NCI-H1436 (cell line): ENCODE measurements at regions not wholly inside any gene's neighbourhood (a gene's known extent, or its start where the extent isn't known, plus 50 kb on each side); places are given as distances from the start of the nearest gene placed in this dataset.
A peak's percentile ranks its signal among the peaks of the same experiment; 100 is the strongest.
"Not testable (repeated sequence)": the region's sequence is repeated elsewhere in the genome, so short reads cannot be mapped to it uniquely, and the experiment has no call there.

ENCODE experiments used
- DNase-seq: peaks from one replicate; lab custom pipeline; 2025; lab: John Stamatoyannopoulos, UW

DNA sequence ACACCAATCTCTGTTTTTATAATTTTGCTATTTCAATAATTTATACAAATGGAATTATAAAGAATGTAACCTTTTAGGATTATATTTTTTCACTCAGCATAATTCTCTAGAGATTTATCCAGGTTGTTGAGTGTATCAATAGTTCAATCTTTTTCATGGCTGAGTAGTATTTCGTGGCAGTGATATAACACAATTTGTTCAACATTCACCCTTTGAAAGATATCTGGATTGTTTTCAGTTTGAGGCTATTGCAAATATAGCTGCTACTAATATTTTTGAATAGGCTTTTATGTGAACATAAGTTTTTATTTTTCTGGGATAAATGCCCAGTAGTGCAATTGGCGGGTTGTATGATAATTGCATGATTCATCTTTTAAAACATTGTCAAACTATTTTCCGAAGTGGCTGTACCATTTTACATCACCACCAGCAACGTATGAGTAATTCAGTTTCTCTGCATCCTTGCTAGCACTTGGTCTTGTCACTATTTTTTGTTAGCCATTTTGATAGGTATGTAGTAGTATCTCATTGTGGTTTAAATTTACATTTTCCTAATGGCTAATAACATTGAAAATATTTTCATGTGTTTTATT lies 55.6 kb upstream of the ABCD3 start:
- no peak for DNase-seq

DNA sequence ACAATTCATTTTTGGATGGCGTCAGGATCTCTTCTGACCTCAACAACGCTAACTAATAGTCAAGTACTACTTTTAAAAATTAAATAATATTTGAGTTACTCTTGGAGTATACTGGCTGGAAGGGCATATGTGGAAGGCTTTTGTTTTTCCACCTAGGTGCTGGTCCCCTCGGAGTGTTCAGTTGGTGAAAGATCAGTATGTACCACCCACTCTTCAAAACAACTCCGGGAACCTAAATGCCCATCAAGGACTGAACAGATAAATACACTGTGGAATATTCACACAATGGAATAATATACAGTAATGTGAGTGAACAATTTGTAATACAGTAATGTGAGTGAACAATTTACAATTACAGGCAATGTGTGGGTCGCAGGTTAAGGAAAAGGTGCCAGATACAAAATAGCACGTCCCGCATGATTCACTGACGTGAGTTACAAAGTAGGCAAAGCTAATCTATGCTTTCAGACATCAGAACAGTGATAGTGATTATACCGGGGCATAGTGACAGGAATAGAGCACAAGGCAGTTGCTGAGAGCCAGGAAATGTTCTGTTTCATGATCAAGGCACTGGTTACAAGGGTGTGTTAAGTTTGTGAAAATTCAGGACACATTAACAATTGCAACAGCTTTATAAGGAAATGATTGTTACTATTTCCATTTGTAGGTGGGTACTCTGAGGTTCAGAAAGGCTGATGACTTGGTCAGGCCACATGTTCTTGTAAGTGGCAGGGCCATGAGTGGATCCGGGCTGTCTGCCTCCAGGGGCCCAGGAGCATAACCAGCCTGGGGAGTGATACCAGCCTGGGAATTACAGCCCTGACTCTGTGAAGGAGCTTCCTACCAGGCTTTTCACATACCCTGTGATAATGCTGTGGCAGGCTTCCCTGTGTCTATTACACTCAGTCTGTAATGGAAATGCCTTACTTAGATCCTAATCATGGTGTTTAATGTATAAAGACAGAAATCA lies 59.3 kb upstream of the ABCD3 start:
- DNase-seq = no peak

DNA sequence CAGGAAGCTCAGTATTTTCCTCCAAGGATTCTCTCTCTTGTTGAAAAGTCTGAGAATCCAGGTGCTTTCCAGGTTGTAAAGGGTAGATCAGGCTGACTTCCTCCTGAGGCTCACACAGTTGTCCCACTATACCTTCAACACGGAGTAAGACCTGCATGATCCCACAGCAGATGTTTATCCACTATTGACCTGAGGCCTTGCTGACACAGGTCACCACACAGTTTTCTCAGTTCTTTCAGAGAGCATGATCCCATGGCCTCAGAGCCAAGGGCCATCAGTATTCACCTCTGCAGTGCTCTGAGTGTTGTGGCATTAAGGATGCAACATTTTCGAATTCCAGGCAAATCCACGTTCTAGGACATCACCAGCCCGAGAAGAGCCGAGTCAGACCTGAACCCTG lies 60.5 kb upstream of the ABCD3 start:
- DNase-seq = no peak

DNA sequence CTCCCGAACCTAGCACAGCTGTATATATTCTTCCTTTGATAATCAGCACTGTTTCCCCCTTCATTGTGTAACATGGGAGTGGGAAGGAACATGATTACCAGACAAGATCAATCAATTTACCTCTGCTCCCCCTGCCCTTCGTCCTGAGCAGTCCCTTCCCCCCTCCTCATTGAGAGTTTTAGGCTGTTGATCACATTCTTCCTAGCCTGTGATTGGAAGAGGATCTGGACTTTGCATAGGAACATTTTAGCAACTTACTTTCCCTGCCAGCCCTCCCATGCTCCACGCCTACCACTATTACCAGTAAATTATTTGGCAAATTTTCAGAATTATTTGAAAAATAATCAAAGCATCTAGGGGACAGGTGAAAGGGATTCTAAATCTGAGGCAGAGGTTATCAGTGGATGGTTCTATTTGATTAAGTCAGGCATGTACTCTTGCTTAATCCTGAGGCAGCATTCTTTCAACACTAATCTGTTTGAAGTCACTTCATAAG lies 62.7 kb upstream of the ABCD3 start:
- DNase-seq = no peak

DNA sequence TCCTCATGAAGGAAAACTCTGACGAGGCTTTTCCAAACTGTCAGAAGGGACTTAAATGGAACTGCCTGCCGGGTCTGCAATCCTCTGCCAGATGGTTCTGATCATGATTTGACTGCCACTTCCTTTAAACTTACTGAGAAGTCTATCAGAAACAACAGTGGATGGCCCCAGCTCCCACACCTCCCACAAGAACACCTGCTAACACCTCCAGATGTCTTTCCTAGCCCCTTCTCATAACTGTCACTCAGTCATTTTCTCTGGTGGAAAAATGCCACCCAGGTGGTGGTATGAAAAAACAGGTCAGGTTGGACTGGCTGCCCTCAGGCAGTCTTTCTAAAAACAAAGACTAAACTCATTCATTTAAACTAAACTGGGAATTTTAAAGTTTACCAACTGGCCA lies 66.7 kb upstream of the ABCD3 start:
- no peak for DNase-seq

DNA sequence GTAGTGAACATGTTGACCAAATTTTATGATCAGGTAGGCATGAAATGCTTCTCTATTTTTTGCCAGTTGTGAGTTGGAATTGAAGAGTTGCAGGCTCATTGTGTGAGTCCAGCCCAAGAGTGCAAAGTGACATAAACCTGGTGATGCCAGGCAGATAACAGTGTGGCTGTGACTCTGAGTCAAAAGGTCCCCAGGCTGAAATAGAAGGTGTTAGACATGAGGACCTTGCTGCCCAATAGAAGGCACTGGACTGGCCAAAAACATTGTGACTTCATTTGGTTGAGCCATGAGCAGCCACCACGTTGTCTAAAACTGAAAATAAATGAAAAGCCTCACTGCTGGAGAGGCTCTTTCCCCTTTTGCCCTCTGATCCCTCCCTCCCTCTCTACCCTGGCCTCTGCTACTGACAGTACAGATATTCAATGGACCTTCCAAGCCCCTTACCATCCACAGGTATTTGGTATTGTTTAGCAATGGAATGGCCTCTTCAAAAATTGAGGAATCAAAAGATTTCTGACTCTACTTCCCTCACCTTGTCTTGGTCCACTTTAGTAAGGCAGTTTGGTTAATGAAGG lies 67.8 kb upstream of the ABCD3 start:
- no peak for DNase-seq

DNA sequence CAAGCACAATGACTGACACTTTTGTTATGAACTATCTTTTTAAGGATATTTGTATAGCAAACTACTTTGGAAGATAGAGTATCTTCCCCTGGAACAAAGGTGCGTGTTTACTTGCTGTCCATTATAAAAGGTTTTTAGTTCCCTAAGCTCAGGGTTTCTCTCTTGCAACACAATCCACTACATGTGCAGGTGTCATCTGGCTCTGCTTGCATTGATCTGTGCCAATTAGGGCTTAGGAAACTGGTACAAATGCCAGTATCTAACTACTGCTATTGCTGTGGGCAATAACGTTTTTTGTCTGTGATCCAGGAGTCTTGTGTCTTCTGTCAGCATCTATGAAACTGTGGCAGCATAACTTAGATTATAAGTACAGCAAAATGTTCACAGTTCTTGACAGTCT lies 68.3 kb upstream of the ABCD3 start:
- DNase-seq = no peak

DNA sequence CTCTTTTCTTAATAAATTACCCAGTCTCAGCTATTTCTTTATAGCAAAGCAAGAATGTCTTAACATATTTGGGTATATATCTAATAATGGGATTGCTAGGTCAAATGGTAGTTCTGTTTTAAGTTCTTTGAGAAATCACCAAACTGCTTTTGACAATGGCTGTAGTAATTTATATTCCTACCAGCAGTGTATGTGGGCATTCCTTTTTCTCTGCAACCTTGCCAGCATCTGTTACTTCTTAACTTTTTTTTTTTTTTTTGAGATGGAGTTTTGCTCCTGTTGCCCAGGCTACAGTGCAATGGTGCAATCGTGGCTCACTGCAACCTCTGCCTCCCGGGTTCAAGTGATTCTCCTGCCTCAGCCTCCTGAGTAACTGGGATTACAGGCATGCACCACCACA lies 69.8 kb upstream of the ABCD3 start:
- not testable (repeated sequence) for DNase-seq

DNA sequence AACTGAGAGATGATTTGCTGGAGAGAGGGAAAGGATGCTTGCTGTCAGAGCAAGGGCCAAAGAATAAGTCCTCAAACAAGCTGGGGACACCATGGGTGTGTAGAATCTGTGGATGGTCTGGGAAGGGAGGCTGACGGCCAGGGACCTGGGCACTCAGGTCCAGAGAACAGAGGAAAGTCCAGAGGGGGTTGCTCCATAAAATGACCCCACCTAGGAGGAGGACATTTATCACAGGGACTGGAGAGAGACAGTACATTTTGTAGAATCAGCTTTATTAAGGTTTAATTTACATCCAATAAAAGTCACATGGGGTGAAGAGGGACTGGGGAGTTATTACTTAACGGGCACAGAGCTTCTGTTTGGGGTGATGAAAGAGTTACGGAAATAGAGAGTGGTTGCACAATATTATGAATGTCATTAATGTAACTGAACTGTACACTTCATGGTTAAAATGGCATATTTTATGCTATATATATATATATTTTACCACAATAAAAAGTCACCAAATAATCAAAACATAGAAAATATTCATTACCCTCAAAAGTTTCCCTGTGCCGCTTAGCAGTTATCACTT lies 73.0 kb upstream of the ABCD3 start:
- DNase-seq = no peak

DNA sequence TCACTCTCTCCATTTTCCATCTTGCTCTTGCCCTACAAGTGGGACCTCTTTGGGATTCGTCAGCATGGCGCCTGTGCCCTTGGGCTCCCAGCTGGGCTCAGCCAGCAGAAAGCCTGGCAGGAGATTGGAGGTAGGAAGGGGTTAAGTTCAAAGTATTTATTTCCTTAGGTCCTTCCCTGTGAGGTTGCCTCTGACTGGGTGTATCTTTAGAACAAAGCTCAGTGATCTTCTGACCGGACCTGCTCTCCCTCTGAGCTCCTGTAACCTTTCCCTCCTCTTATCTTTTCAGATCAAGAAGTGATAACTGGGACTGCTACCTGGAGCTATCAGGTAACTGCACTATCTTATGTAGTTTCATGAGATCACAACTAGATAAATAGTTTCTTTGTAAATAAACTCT lies 75.8 kb upstream of the ABCD3 start:
- DNase-seq = no peak

DNA sequence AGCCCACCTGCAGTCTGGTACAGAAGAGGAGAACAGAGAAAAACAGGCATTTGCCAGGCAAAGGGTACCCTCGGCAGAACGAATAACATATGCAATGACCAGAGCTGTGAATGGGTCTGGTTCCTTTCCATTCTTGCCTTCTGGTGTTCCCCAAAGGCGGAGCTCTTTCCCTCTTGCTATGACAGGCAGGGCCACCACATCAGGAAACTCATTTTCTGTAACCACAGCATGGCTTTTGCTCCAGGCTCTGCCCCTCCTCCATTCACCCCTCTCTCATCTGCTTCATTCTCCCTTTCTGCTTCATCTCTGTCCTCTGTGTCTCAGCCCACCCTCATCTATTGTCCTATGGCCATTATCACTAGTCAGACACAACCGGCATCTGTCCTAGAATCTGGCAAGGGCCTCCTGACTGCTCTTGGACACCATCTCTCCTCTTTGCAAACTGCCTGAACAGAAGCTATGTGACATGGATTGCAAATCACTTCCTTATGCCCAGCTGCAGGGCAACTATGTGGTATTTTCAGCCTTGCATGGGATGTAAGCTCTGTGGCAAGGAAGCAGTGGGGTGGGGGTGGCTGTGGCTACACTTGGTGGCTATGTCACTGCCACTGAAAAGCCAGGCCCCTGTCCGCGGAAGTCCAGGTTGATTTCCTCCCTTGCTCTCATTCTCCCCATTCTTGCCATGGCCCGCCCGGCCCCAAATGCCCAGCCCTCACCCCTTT lies 78.8 kb upstream of the ABCD3 start:
- no peak for DNase-seq

DNA sequence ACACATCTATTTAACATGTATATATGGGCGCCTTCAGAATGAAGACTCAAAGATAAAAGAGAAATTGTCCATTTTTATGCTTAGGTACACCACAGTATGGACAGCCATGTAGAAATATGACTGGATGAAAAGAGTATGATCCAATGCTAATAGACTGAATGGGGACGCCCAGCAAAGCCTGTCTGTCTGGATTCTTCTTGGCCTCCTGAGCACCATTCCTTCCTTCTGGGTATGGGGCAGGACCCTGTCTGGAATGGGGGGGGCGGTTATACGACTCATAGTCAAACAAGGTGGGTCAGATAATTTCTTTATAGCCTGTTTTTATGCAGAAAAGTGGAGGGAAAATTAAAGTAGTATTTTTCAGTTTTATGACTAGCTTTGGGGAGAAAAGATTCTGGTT lies 81.2 kb upstream of the ABCD3 start:
- DNase-seq = no peak

DNA sequence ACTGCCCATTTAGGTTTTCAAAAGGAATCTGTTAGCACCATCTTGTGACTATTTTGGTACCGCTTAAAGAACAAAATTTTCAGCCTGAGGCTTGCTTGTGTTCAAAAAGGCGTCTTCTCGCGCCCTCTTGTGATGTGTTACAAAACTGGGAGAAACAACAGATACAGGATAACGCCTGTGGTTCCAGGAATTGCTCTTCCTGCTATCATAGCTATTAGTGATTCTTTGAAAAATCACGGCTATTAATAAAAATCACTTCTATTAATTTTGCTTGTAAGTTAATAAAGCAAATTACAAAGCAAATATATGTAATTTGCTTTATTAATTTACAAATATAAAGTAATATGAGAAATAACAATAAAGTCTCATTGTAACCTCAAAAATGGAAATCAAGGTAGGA lies 82.2 kb upstream of the ABCD3 start:
- peak; percentile 1 for DNase-seq

DNA sequence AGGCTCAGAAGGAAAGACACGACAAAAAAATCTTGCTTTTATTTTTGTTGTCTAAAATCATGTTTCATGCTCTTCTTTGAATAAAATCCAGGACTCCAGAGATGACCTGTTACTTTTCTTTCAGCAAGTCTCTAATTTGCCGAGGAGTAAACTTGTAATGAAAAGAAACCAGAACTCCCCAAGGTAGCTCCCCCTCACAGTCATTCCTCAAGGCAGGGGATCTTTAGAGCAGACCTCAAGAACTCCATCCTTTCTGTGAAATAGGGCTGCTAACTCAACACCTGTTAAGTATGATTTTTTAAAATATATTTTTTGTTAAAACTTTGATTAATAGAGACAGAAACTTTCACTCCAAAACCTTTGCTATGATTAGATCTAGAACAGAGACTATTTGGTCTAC lies 82.7 kb upstream of the ABCD3 start:
- DNase-seq = no peak

DNA sequence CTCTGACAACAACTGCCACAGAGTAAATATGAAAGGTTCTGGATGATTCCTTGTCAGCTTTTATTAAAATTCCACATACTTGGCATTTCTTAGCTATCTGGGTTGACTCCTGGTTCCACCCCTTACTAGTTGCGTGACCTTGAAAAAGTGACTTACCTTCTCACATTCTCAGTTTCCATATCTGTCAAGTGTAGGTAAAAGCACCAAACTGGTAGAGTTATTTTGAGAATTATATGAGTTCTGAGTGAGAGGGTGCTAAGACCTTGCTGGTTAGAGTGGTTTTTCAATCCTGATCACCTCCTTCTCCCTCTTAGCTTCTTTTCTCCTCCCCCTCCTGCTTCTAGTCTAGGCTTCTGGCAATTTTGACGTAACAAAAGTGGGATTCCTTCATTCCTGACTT lies 83.4 kb upstream of the ABCD3 start:
- DNase-seq = no peak

DNA sequence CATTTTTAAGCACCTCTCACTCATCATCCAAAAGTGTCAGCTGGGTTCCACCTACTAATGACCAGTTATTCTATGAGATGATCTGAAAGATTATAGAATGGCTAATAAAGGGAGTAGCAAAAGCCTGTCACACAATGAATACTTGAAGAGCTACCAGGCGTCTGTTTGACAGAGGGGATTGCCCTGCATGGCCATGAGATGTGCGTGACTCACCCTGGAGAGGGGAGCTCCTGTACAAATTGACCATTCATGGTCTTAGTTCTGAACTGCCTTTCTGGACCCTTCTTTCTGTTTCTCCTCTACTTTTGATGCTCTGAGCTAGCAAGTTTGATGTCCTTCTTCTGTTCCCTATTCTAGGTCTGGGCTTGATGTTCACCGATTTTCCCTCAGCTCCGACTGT lies 85.2 kb upstream of the ABCD3 start:
- no peak for DNase-seq

DNA sequence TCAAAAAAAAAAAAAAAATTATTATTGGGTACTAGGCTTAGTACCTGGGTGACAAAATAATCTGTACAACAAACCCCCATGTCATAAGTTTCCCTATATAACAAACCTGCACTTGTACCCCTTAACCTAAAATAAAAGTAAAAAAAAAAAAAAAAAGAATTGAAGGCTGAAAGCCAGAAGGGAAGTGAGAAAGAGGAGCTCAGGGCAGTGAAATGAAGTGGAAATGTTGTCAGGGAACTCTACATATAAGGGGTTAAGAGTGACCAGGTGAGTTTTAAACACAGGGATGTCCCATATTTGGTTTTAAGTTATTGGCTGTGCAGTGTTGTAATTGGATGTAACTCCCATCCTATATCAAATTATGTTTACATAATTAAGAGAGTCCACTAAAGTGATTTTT lies 85.7 kb upstream of the ABCD3 start:
- no peak for DNase-seq

DNA sequence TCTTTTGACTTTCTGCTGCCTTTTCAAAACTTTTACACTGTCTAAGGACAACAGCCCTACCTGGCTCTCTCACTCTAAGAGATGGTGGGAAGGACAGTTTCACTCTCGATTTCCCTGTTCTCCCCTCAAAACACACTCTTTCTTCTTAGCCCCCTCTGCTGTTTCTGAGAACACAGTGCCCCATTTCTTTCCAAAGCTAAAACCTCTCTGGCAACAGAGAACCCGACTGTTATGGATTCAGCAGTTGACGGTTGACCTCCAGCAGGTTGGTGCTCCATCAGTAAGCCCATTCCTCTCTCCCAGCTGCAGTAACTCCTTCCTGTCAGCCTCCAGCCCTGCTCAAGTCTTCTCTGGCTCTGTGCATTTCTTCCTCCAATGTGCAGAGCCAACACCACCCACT lies 88.2 kb upstream of the ABCD3 start:
- DNase-seq = no peak

DNA sequence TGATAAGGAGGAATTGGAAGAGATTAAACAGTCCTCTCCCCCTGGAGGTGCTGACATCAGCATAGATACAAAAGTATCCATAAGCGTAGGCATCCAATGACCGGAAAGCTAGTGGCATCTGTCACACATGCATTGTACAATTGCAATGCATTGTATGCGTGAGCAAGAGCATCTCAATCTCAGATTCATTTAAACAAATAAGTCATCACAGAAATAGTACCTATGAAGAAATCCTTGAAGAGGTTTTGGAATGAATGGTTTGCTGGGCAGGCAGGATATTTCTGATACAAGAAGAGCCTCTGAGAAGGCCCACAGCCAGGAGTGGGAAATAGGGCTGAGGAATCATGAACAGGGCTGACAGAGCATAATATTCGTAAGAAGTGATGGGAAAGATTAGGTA lies 88.9 kb upstream of the ABCD3 start:
- DNase-seq = no peak

DNA sequence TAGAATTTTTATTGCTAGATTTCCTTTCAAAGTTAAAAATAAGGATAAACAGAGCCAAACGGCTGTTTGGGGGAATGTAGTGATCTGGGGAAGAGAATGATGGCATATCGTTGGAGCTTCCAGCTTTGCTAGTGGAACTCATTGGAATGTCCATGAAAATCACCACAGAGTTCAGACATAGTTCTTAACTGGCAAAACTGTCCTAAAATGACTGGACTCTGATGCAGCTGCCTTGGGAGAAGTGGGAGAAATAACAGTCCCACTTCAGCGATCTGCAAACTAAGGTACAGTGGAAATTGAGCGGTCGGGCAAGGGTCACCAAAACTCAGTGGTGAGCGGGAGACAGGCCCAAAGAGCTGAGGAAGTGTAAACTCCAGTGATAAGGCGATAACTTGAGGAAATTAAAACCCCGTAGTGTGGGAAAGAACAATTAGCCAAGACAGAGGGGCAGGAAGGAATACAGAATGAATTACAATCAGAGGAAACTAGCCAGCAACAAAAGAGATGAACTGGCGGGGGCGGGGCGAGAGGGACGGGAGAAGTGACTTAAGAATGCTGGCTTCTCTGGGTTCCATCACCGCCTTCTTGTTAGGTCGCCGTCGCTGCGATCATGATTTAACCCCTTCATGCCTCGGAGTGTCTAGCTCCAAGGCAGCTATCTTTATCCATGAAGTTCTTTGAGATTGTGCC lies 89.8 kb upstream of the ARHGAP29 start:
- no peak for DNase-seq

DNA sequence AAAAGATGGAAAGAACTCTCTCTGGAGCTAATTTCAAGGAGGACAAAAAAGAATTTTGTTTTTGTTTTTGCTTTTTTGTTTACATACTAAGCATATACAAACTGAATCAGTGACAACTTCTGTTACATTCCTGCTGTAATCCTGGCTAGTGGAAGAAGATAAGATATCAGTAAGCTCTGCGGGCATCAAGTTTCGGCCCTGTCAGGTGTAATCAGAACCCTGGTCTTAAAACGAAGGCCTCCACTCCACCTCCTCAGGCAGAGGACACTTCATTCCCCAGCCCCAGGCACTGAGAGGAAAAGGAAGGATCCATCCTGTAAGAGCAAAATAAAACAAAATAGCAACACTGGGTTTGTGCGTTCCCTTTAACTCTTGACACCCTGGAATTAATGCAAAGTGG lies 88.9 kb upstream of the ARHGAP29 start:
- no peak for DNase-seq
